ENCODE measurements at regions not wholly inside any gene's neighbourhood (a gene's known extent, or its start where the extent isn't known, plus 50 kb on each side); places are given as distances from the start of the nearest gene placed in this dataset.

GRCh38 chr18:24923138-24923537, 428.8 kb downstream of the ZNF521 start:
- Histone ChIP-seq H3K36me3 (ENCODE audit: insufficient read depth, low read length) (no peaks in the 10 kb centered on the region), H3F3A (ENCODE audit: low read depth) (no peaks in the 10 kb centered on the region), H3K4me2 (ENCODE audit: low read depth, low read length, poor library complexity, severe bottlenecking) (no peak overlapping the region), H3K9me3 (ENCODE audit: insufficient read depth, low read depth, low read length) (no peaks in the 10 kb centered on the region), H3K9me2 (replicated peaks; ENCODE audit: low read depth, low read length) (no peaks in the 10 kb centered on the region), H3K79me2 (ENCODE audit: insufficient read depth, low read length) (no peaks in the 10 kb centered on the region), H3K27me3 (ENCODE audit: insufficient read depth, low read length, poor library complexity, severe bottlenecking) (no peaks in the 10 kb centered on the region), H3K4me3 (ENCODE audit: low read length, poor library complexity, severe bottlenecking) (no peak overlapping the region), H3K4me1 (ENCODE audit: insufficient read depth, low read length, poor library complexity, severe bottlenecking) (peaks cover 2% of the 10 kb centered on the region), H3K9ac (ENCODE audit: low read depth, low read length, poor library complexity, severe bottlenecking) (no peak overlapping the region), H2AFZ (ENCODE audit: low read length) (no peak overlapping the region), H4K20me1 (ENCODE audit: insufficient read depth, low read length, poor library complexity, severe bottlenecking) (no peaks in the 10 kb centered on the region)
- TF ChIP-seq EZH2phosphoT487 (IDR thresholded peaks at IDR 0.05; ENCODE audit: borderline replicate concordance) (no peak), CTCF (conservative IDR thresholded peaks at IDR 0.05; ENCODE audit: low read length) (no peak)

GRCh38 chr18:24924066-24924716, 427.8 kb downstream of the ZNF521 start:
- no peaks in the 10 kb centered on the region for H3K9me2 ChIP-seq (replicated peaks; ENCODE audit: low read depth, low read length)
- H3K9ac ChIP-seq (ENCODE audit: low read depth, low read length, poor library complexity, severe bottlenecking): no peak overlapping the region
- H4K20me1 ChIP-seq (ENCODE audit: insufficient read depth, low read length, poor library complexity, severe bottlenecking): no peaks in the 10 kb centered on the region
- no peak for TF ChIP-seq CTCF (conservative IDR thresholded peaks at IDR 0.05; ENCODE audit: low read length)
- TF ChIP-seq EZH2phosphoT487 (IDR thresholded peaks at IDR 0.05; ENCODE audit: borderline replicate concordance): no peak
- H3K79me2 ChIP-seq (ENCODE audit: insufficient read depth, low read length): no peaks in the 10 kb centered on the region
- H3K4me1 ChIP-seq (ENCODE audit: insufficient read depth, low read length, poor library complexity, severe bottlenecking): peaks cover 6% of the 10 kb centered on the region
- H3F3A ChIP-seq (ENCODE audit: low read depth): no peaks in the 10 kb centered on the region
- no peak overlapping the region for H2AFZ ChIP-seq (ENCODE audit: low read length)
- H3K4me2 ChIP-seq (ENCODE audit: low read depth, low read length, poor library complexity, severe bottlenecking): no peak overlapping the region
- no peaks in the 10 kb centered on the region for H3K36me3 ChIP-seq (ENCODE audit: insufficient read depth, low read length)
- H3K4me3 ChIP-seq (ENCODE audit: low read length, poor library complexity, severe bottlenecking): no peak overlapping the region
- H3K27me3 ChIP-seq (ENCODE audit: insufficient read depth, low read length, poor library complexity, severe bottlenecking): no peaks in the 10 kb centered on the region
- no peaks in the 10 kb centered on the region for H3K9me3 ChIP-seq (ENCODE audit: insufficient read depth, low read depth, low read length)

GRCh38 chr18:24926649-24927048, 425.3 kb downstream of the ZNF521 start:
- Histone ChIP-seq H3K36me3 (ENCODE audit: insufficient read depth, low read length) (no peaks in the 10 kb centered on the region), H3K4me3 (ENCODE audit: low read length, poor library complexity, severe bottlenecking) (no peak overlapping the region), H3K4me1 (ENCODE audit: insufficient read depth, low read length, poor library complexity, severe bottlenecking) (peaks cover 10% of the 10 kb centered on the region), H3K27me3 (ENCODE audit: insufficient read depth, low read length, poor library complexity, severe bottlenecking) (no peaks in the 10 kb centered on the region), H3K4me2 (ENCODE audit: low read depth, low read length, poor library complexity, severe bottlenecking) (no peak overlapping the region), H3F3A (ENCODE audit: low read depth) (no peaks in the 10 kb centered on the region), H4K20me1 (ENCODE audit: insufficient read depth, low read length, poor library complexity, severe bottlenecking) (no peaks in the 10 kb centered on the region), H2AFZ (ENCODE audit: low read length) (no peak overlapping the region), H3K9me3 (ENCODE audit: insufficient read depth, low read depth, low read length) (no peaks in the 10 kb centered on the region), H3K9ac (ENCODE audit: low read depth, low read length, poor library complexity, severe bottlenecking) (no peak overlapping the region), H3K9me2 (replicated peaks; ENCODE audit: low read depth, low read length) (no peaks in the 10 kb centered on the region), H3K79me2 (ENCODE audit: insufficient read depth, low read length) (no peaks in the 10 kb centered on the region)
- TF ChIP-seq CTCF (conservative IDR thresholded peaks at IDR 0.05; ENCODE audit: low read length) (no peak), EZH2phosphoT487 (IDR thresholded peaks at IDR 0.05; ENCODE audit: borderline replicate concordance) (no peak)

Data from Loucy (cell line).